Heart left ventricle (tissue), 13 donors: ENCODE measurements at regions not wholly inside any gene's neighbourhood (a gene's known extent, or its start where the extent isn't known, plus 50 kb on each side); places are given as distances from the start of the nearest gene placed in this dataset.

Source experiments
- CTCF ChIP-seq, 12 donors: fragments of 200-600 bp; sonication (generic) in 4 of 12; IDR thresholded peaks; one replicate each; pipeline versions ENCODE4 v1.5.0 to v1.8.0; 2018 to 2022; ENCODE audit warnings: antibody characterized with exemption in 12 of 12, mild to moderate bottlenecking in 5 of 12
- POLR2A ChIP-seq, 2 donors: fragments of 450-650 bp; IDR thresholded peaks; one replicate each; pipeline ENCODE4 v1.6.1; 2017; ENCODE audit warnings: antibody characterized with exemption in 2 of 2, mild to moderate bottlenecking in 2 of 2, moderate library complexity in 2 of 2
- donor health status: ischemic (EF 13 %, LVEDD 7.1; RV severe dilation, severe dysfunction).
- donor health status: DM: no; HTN: yes; CAD: no.
- donor health status: DM: no; HTN: no; CAD: no.
- donor health status: ischemic (EF 25% LVEDD 6.9; RV normal size, moderate dysfunction).
- donor health status: ischemic (EF 25% LVEDD 5.7; RV mildly dilated, moderate dysfunction).
- donor health status: ischemic (EF 35%, LVEDD 5.7; RV mildly dilated, moderate dysfunction).
- donor health status: nonischemic (EF 11% LVEDD 7.7; RV severe dilation, severe dysfunction).
- donor health status: DM: yes; HTN: yes; CAD: no.
- donor health status: PGD.
- donor health status: ischemic (EF 29% LVEDD 5.4; RV normal size, mild dysfunction).
- donor health status: nonischemic (EF 23%, LVEDD 6.1; RV moderate dilation, normal function).

DNA sequence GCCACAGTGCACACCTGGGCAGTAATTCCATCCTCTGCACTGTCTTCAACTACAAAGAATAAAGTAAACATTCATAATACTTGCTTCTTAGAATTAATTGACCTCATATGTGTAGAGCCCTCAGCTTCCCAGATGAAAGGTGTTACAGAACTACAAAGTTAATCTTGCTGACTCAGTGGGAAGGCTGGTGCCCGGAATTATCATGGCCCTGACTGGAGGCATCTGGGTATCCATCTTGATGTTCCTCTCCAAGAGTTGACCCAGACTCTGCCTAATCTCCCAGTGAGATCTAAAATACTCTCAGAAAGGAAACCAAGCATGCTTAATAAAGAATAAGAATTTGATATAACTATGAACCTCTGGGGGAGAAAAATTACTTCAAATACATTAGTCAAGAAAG is 147.0 kb upstream of the ARID2 start:
- TF ChIP-seq CTCF (IDR thresholded peaks at IDR 0.05), result no peak
- no peak for TF ChIP-seq POLR2A (IDR thresholded peaks at IDR 0.05)
